GM12878 (cell line): ENCODE measurements at regions not wholly inside any gene's neighbourhood (a gene's known extent, or its start where the extent isn't known, plus 50 kb on each side); places are given as distances from the start of the nearest gene placed in this dataset.

Experiments used
- BACH1 ChIP-seq: fragments of 450-650 bp; IDR thresholded peaks from 2 replicates; pipeline ENCODE4 v1.6.1; 2017; ENCODE audit warnings: mild to moderate bottlenecking, borderline replicate concordance
- BRCA1 ChIP-seq: IDR thresholded peaks from 2 replicates; pipeline ENCODE4 v1.6.1; 2011; ENCODE audit warnings: low read depth, low read length, improper control_type of control experiment
- CREM ChIP-seq: IDR thresholded peaks from 2 replicates; pipeline ENCODE4 v1.6.1; 2014; ENCODE audit warnings: antibody characterized with exemption, low read depth
- EZH2 ChIP-seq: IDR thresholded peaks from 2 replicates; pipeline ENCODE4 v1.6.1; 2012; ENCODE audit warnings: low read depth, mild to moderate bottlenecking, control low read depth, inconsistent platforms, low read length, borderline replicate concordance; ENCODE audit not compliant: control insufficient read depth
- TF ChIP-seq, protein P1 (sequence below), 3 experiments: IDR thresholded peaks in 2 of 3; conservative IDR thresholded peaks in 1 of 3; 2 replicates each; pipeline ENCODE4 v1.5.1; 2011; ENCODE audit warnings: low read depth in 3 of 3, low read length in 3 of 3, mild to moderate bottlenecking in 3 of 3, control low read depth in 2 of 3, moderate library complexity in 2 of 3, inconsistent platforms in 1 of 3, mixed read lengths in 1 of 3; ENCODE audit not compliant: control insufficient read depth in 2 of 3, insufficient read depth in 1 of 3; ENCODE audit errors: extremely low read depth in 1 of 3

- TF ChIP-seq, protein P1, sequence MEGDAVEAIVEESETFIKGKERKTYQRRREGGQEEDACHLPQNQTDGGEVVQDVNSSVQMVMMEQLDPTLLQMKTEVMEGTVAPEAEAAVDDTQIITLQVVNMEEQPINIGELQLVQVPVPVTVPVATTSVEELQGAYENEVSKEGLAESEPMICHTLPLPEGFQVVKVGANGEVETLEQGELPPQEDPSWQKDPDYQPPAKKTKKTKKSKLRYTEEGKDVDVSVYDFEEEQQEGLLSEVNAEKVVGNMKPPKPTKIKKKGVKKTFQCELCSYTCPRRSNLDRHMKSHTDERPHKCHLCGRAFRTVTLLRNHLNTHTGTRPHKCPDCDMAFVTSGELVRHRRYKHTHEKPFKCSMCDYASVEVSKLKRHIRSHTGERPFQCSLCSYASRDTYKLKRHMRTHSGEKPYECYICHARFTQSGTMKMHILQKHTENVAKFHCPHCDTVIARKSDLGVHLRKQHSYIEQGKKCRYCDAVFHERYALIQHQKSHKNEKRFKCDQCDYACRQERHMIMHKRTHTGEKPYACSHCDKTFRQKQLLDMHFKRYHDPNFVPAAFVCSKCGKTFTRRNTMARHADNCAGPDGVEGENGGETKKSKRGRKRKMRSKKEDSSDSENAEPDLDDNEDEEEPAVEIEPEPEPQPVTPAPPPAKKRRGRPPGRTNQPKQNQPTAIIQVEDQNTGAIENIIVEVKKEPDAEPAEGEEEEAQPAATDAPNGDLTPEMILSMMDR (IDR thresholded peaks at IDR 0.05 in 2 of 3, conservative IDR thresholded peaks at IDR 0.05 in 1 of 3; ENCODE audit: control insufficient read depth in 2 of 3, extremely low read depth in 1 of 3, insufficient read depth in 1 of 3, low read depth in 3 of 3, low read length in 3 of 3): no peak
- TF ChIP-seq BRCA1: no peak
- TF ChIP-seq EZH2: no peak
- TF ChIP-seq BACH1: no peak
- TF ChIP-seq CREM: no peak
Measured at GRCh38 chr12:30153981-30154380, 370.2 kb upstream of the TMTC1 start.
